ENCODE measurements at regions not wholly inside any gene's neighbourhood (a gene's known extent, or its start where the extent isn't known, plus 50 kb on each side); places are given as distances from the start of the nearest gene placed in this dataset.

DNA sequence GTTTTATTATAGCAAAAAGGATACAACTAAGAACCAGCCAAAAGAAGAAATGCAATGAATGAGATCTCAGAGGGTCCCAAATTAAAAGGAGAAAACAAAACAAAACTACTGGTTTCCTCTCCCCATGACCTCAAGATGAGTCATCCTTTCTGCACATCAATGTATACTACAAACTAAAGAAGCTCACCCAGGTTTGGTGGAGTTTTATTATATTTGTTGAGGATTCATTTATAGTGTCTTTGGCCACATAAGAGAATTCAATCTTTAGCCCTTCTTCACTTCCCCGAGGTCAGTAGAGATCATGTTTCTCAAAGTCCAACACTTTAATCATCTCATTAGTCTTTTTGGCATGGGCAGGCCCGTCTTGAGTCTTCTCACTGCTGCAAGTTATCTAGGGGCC is 210.6 kb downstream of the SLC6A15 start:
- TF ChIP-seq, protein P1, sequence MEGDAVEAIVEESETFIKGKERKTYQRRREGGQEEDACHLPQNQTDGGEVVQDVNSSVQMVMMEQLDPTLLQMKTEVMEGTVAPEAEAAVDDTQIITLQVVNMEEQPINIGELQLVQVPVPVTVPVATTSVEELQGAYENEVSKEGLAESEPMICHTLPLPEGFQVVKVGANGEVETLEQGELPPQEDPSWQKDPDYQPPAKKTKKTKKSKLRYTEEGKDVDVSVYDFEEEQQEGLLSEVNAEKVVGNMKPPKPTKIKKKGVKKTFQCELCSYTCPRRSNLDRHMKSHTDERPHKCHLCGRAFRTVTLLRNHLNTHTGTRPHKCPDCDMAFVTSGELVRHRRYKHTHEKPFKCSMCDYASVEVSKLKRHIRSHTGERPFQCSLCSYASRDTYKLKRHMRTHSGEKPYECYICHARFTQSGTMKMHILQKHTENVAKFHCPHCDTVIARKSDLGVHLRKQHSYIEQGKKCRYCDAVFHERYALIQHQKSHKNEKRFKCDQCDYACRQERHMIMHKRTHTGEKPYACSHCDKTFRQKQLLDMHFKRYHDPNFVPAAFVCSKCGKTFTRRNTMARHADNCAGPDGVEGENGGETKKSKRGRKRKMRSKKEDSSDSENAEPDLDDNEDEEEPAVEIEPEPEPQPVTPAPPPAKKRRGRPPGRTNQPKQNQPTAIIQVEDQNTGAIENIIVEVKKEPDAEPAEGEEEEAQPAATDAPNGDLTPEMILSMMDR (IDR thresholded peaks at IDR 0.05; ENCODE audit: borderline replicate concordance, extremely low read depth, low read length, poor library complexity, severe bottlenecking): no peak
- no peak for TF ChIP-seq EZH2 (IDR thresholded peaks at IDR 0.05; ENCODE audit: borderline replicate concordance, low read depth, low read length, severe bottlenecking)

All from DND-41 (cell line).